IMR-90 (cell line): ENCODE measurements at regions not wholly inside any gene's neighbourhood (a gene's known extent, or its start where the extent isn't known, plus 50 kb on each side); places are given as distances from the start of the nearest gene placed in this dataset.
"Not testable (repeated sequence)": the region's sequence is repeated elsewhere in the genome, so short reads cannot be mapped to it uniquely, and the experiment has no call there.

Source experiments
- ATAC-seq: fragments of 200-7000 bp; cut with Tn5 transposase; 2 replicates; pipeline ENCODE4 v1.9.1; 2020; ENCODE audit warnings: low read depth, mild to moderate bottlenecking, moderate library complexity
- BruUV-seq: library from RNA; stranded (reverse); fragments of 400-500 nt; replicated peaks from 2 replicates; lab custom pipeline; 2021; lab: Mats Ljungman, UMichigan
- CTCF ChIA-PET: fragments of 300-600 bp; formaldehyde crosslinking; extraction: SDS; loops from one replicate; lab custom pipeline; 2021; ENCODE audit warnings: antibody characterized with exemption; lab: Yijun Ruan, JAX
- POLR2A ChIA-PET: fragments of 300-600 bp; sonication (Branson Sonifier 250); formaldehyde crosslinking; loops from one replicate; lab custom pipeline; 2022; ENCODE audit warnings: antibody characterized with exemption; ENCODE audit not compliant: unreplicated experiment; lab: Charles Lee
- DNase-seq: peaks from one replicate; pipeline ENCODE4 v3.0.0; 2013
- H2AFZ ChIP-seq: replicated peaks from 2 replicates; pipeline ENCODE3; 2013; ENCODE audit warnings: low read length, mild to moderate bottlenecking; ENCODE audit not compliant: poor library complexity
- H2AK5ac ChIP-seq: 2 replicates; pipeline ENCODE4 v1.6.1; 2013; ENCODE audit warnings: low read depth, low read length, inconsistent platforms
- H2AK9ac ChIP-seq: replicated peaks from 2 replicates; pipeline ENCODE3; 2013; ENCODE audit warnings: mild to moderate bottlenecking, low read depth, low read length, moderate library complexity; ENCODE audit not compliant: poor library complexity
- H2BK120ac ChIP-seq: 2 replicates; pipeline ENCODE4 v1.6.1; 2013; ENCODE audit warnings: low read depth, low read length, inconsistent platforms
- H2BK15ac ChIP-seq: 3 replicates; pipeline ENCODE4 v1.6.1; 2013; ENCODE audit warnings: low read depth, low read length, inconsistent platforms
- H2BK20ac ChIP-seq: 2 replicates; pipeline ENCODE4 v1.6.1; 2013; ENCODE audit warnings: low read depth, mild to moderate bottlenecking, inconsistent platforms, low read length, moderate library complexity
- H2BK5ac ChIP-seq: 2 replicates; pipeline ENCODE4 v1.6.1; 2013; ENCODE audit warnings: mild to moderate bottlenecking, low read depth, low read length, inconsistent platforms; ENCODE audit not compliant: poor library complexity, severe bottlenecking
- H3K14ac ChIP-seq: replicated peaks from 2 replicates; pipeline ENCODE4 v1.6.1; 2013; ENCODE audit warnings: low read depth, low read length, inconsistent platforms
- H3K18ac ChIP-seq: 2 replicates; pipeline ENCODE4 v1.6.1; 2013; ENCODE audit warnings: low read depth, low read length, control low read depth
- H3K23ac ChIP-seq: 2 replicates; pipeline ENCODE4 v1.6.1; 2013; ENCODE audit warnings: low read depth, low read length, inconsistent platforms
- H3K27ac ChIP-seq: 2 replicates; pipeline ENCODE4 v1.5.1; 2013; ENCODE audit warnings: mild to moderate bottlenecking, control low read depth, low read length; ENCODE audit not compliant: insufficient read depth
- H3K27me3 ChIP-seq: 2 replicates; pipeline ENCODE4 v1.6.1; 2013; ENCODE audit warnings: low read length; ENCODE audit not compliant: control insufficient read depth, insufficient read depth
- H3K36me3 ChIP-seq: 2 replicates; pipeline ENCODE4 v1.6.1; 2013; ENCODE audit warnings: low read length, mixed read lengths; ENCODE audit not compliant: control insufficient read depth, insufficient read depth
- H3K4ac ChIP-seq: 2 replicates; pipeline ENCODE4 v1.6.1; 2013; ENCODE audit warnings: low read depth, low read length, inconsistent platforms
- H3K4me1 ChIP-seq: 2 replicates; pipeline ENCODE4 v1.6.1; 2013; ENCODE audit warnings: low read length, mixed read lengths; ENCODE audit not compliant: control insufficient read depth, insufficient read depth
- H3K4me2 ChIP-seq: 2 replicates; pipeline ENCODE4 v1.6.1; 2013; ENCODE audit warnings: low read depth, mild to moderate bottlenecking, control low read depth, low read length, moderate library complexity
- H3K4me3 ChIP-seq: 2 replicates; pipeline ENCODE4 v1.5.1; 2013; ENCODE audit warnings: low read depth, mild to moderate bottlenecking, control low read depth, low read length, moderate library complexity; ENCODE audit not compliant: insufficient read depth
- H3K56ac ChIP-seq: 2 replicates; pipeline ENCODE4 v1.6.1; 2013; ENCODE audit warnings: low read length, inconsistent platforms; ENCODE audit not compliant: insufficient read depth; ENCODE audit errors: extremely low read depth
- H3K79me1 ChIP-seq, 2 experiments: 2 replicates each; pipeline ENCODE4 v1.6.1; 2013; ENCODE audit warnings: low read length in 2 of 2, inconsistent platforms in 1 of 2, low read depth in 1 of 2
- H3K9ac ChIP-seq: 2 replicates; pipeline ENCODE4 v1.6.1; 2013; ENCODE audit warnings: low read depth, low read length, control low read depth
- H3K9me1 ChIP-seq: 2 replicates; pipeline ENCODE4 v1.6.1; 2013; ENCODE audit warnings: low read length, inconsistent platforms; ENCODE audit not compliant: insufficient read depth
- H3K9me3 ChIP-seq: 2 replicates; pipeline ENCODE4 v1.6.1; 2013; ENCODE audit warnings: low read length; ENCODE audit not compliant: control insufficient read depth, insufficient read depth
- H4K20me1 ChIP-seq: 2 replicates; pipeline ENCODE4 v1.6.1; 2013; ENCODE audit warnings: low read length, inconsistent platforms; ENCODE audit not compliant: insufficient read depth
- H4K5ac ChIP-seq: 2 replicates; pipeline ENCODE4 v1.6.1; 2013; ENCODE audit warnings: mild to moderate bottlenecking, low read depth, low read length, control low read depth
- H4K8ac ChIP-seq, 2 experiments: 2 replicates each; pipeline ENCODE4 v1.6.1; 2013; ENCODE audit warnings: low read depth in 2 of 2, low read length in 2 of 2, control low read depth in 1 of 2, inconsistent platforms in 1 of 2
- H4K91ac ChIP-seq: 2 replicates; pipeline ENCODE4 v1.6.1; 2013; ENCODE audit warnings: low read depth, low read length, inconsistent platforms; ENCODE audit not compliant: insufficient read depth
- WGBS, 2 experiments: methylation state at CpG; one replicate each; pipeline versions ENCODE4 v1.1.5 to v1.1.7; 2013; ENCODE audit warnings: missing lambda C conversion rate in 2 of 2; ENCODE audit not compliant: insufficient read length in 1 of 2; ENCODE audit errors: extremely low coverage in 2 of 2; 5-methylcytosine and 5-hydroxymethylcytosine counted together
- dilution Hi-C: fragments of 300-500 bp; cut with HindIII; formaldehyde crosslinking; loops from one replicate; pipeline ENCODE4 v1.14.3; 2018; ENCODE audit warnings: low sequenced_read_pairs; ENCODE audit not compliant: unreplicated experiment
- in situ Hi-C: fragments of 300-500 bp; cut with MboI; formaldehyde crosslinking; loops from 3 replicates; pipeline ENCODE4 v1.14.3; 2019; ENCODE audit warnings: low sequenced_read_pairs, inconsistent platforms, mixed read lengths
- intact Hi-C: fragments of 100-400 bp; cut with micrococcal nuclease; formaldehyde crosslinking; loops from 2 replicates; pipeline ENCODE4 v1.10.0; 2022

- in situ Hi-C loops, intact Hi-C loops, H3K4me1 ChIP-seq, H2BK20ac ChIP-seq, H3K36me3 ChIP-seq, H3K9me3 ChIP-seq, H2BK15ac ChIP-seq, H3K27ac ChIP-seq, H3K23ac ChIP-seq, CTCF ChIA-PET, H2BK5ac ChIP-seq, H3K9ac ChIP-seq, ATAC-seq, H4K5ac ChIP-seq, H3K27me3 ChIP-seq, H2BK120ac ChIP-seq, H3K4me3 ChIP-seq, BruUV-seq, H3K18ac ChIP-seq, H2AK9ac ChIP-seq, H3K14ac ChIP-seq, POLR2A ChIA-PET, DNase-seq, dilution Hi-C loops, H2AFZ ChIP-seq, H3K56ac ChIP-seq, H3K9me1 ChIP-seq, H3K4ac ChIP-seq, H2AK5ac ChIP-seq, H4K91ac ChIP-seq, H4K8ac ChIP-seq, H3K4me2 ChIP-seq: not testable (repeated sequence)
- Histone ChIP-seq H4K20me1 (peaks cover 37% of the 10 kb centered on the region), H3K79me1 (peaks cover 0 to 16% of the 10 kb centered on the region in 2 experiments; a peak in 2 of 4 replicates)
- no CpG with 5 or more reads among the region's 2 CpGs for WGBS, 2 experiments
Measured at GRCh38 chr7:128564123-128564700, 87.7 kb downstream of the METTL2B start.

- dilution Hi-C loops = not testable (repeated sequence)
Measured at GRCh38 chr7:128564932-128565864, 88.7 kb downstream of the METTL2B start.

More at GRCh38 chr7:128564932-128565864, 88.7 kb downstream of the METTL2B start:
- ATAC-seq, H4K5ac ChIP-seq, H3K9me1 ChIP-seq, H3K36me3 ChIP-seq, H3K4me3 ChIP-seq, DNase-seq, H3K27me3 ChIP-seq, H2AFZ ChIP-seq, H2AK9ac ChIP-seq, H2AK5ac ChIP-seq, H3K4me2 ChIP-seq, H4K91ac ChIP-seq, CTCF ChIA-PET, POLR2A ChIA-PET, H2BK15ac ChIP-seq, H3K14ac ChIP-seq, H3K4ac ChIP-seq, H3K79me1 ChIP-seq, H2BK20ac ChIP-seq, H2BK5ac ChIP-seq, intact Hi-C loops, in situ Hi-C loops, H3K9me3 ChIP-seq, BruUV-seq, H3K23ac ChIP-seq, H3K56ac ChIP-seq, H4K8ac ChIP-seq, H3K4me1 ChIP-seq, H2BK120ac ChIP-seq, H3K18ac ChIP-seq, H3K27ac ChIP-seq, H3K9ac ChIP-seq: not testable (repeated sequence)
- no CpG with 5 or more reads among the region's 4 CpGs for WGBS, 2 experiments
- peaks cover 30% of the 10 kb centered on the region for H4K20me1 ChIP-seq
